ENCODE measurements at regions not wholly inside any gene's neighbourhood (a gene's known extent, or its start where the extent isn't known, plus 50 kb on each side); places are given as distances from the start of the nearest gene placed in this dataset.

DNA sequence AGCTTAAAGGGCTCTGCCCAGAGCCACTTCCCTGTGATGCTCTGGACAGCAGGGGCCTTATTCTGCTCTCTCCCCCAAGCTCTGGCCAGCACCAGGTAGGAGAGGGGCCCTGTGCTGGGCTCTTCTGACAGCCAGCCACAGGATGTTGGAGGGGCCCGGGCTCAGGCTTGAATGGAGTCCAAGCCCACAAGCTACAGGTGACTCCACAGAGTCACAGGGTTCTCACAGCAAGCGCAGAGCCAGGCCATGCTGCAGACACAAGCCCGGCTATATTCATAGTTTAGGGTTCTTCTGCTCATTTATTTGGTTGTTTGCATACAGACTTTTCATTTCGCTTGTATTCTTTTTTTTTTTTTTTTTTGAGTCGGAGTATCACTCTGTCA is 1392.8 kb downstream of the BRD1 start:
- Histone ChIP-seq H3K9ac (ENCODE audit: low read length) (no peak overlapping the region), H3K27ac (ENCODE audit: low read depth, low read length) (no peak overlapping the region), H3K36me3 (ENCODE audit: control insufficient read depth in 1 of 2, insufficient read depth in 2 of 2, low read length in 2 of 2) (no peaks in the 10 kb centered on the region), H3K4me2 (ENCODE audit: low read length) (no peak overlapping the region), H3K4me3 (replicated peaks in 1 of 2; ENCODE audit: low read depth in 1 of 2, low read length in 2 of 2) (no peak overlapping the region), H3K79me2 (ENCODE audit: insufficient read depth, low read length) (no peaks in the 10 kb centered on the region), H3K4me1 (ENCODE audit: control insufficient read depth in 1 of 2, insufficient read depth in 2 of 2, low read length in 2 of 2) (no peaks in the 10 kb centered on the region), H2AFZ (ENCODE audit: low read depth, low read length, poor library complexity, severe bottlenecking) (no peak overlapping the region), H3K27me3 (ENCODE audit: insufficient read depth, low read length) (no peaks in the 10 kb centered on the region; the same call in 1 of the 2 replicates), H3K9me3 (ENCODE audit: control insufficient read depth in 1 of 2, insufficient read depth in 1 of 2, low read depth in 1 of 2, low read length in 2 of 2) (no peaks in the 10 kb centered on the region), H3K9me2 (ENCODE audit: insufficient read depth) (no peaks in the 10 kb centered on the region), H4K20me1 (ENCODE audit: insufficient read depth) (no peaks in the 10 kb centered on the region)
- RAD21 ChIA-PET (ENCODE audit: low non-redundant PET in 1 of 2, low total read pairs in 2 of 2, uncharacterized antibody in 2 of 2, unreplicated experiment in 2 of 2) = no interaction called here
- BruUV-seq (replicated peaks) = no TSS peak
- CTCF ChIA-PET = no interaction called here
- no peak for ATAC-seq
- intact Hi-C loops (cut with micrococcal nuclease) = no loop called here
- no peak for DNase-seq (ENCODE audit: low read depth, low spot score)
- POLR2A ChIA-PET = no interaction called here
- TF ChIP-seq TCF7L2 (IDR thresholded peaks at IDR 0.05; ENCODE audit: borderline replicate concordance, extremely low read depth, insufficient read depth, insufficient read length) (no peak), CBX3 (IDR thresholded peaks at IDR 0.05; ENCODE audit: low read depth) (no peak), ATF3 (IDR thresholded peaks at IDR 0.05) (no peak), SIN3A (IDR thresholded peaks at IDR 0.05; ENCODE audit: low read depth) (no peak), CTCF (IDR thresholded peaks at IDR 0.05 in 2 of 3, conservative IDR thresholded peaks at IDR 0.05 in 1 of 3; ENCODE audit: borderline replicate concordance in 1 of 3, insufficient read depth in 1 of 3, low read depth in 2 of 3, low read length in 2 of 3) (no peak), RAD21 (IDR thresholded peaks at IDR 0.05; ENCODE audit: low read depth) (no peak), SP1 (IDR thresholded peaks at IDR 0.05; ENCODE audit: low read depth) (no peak), EZH2phosphoT487 (IDR thresholded peaks at IDR 0.05; ENCODE audit: borderline replicate concordance) (no peak), ELF1 (IDR thresholded peaks at IDR 0.05; ENCODE audit: borderline replicate concordance, low read depth) (no peak), EZH2 (IDR thresholded peaks at IDR 0.05) (no peak), YY1 (IDR thresholded peaks at IDR 0.05; ENCODE audit: extremely low read depth, insufficient replicate concordance, low read depth, low read length) (no peak), REST (IDR thresholded peaks at IDR 0.05; ENCODE audit: low read depth) (no peak), JUND (IDR thresholded peaks at IDR 0.05) (no peak), FOSL1 (IDR thresholded peaks at IDR 0.05; ENCODE audit: low read depth) (no peak), SRF (IDR thresholded peaks at IDR 0.05; ENCODE audit: low read depth) (no peak), POLR2AphosphoS5 (IDR thresholded peaks at IDR 0.05; ENCODE audit: low read depth, low read length) (no peak), CEBPB (IDR thresholded peaks at IDR 0.05; ENCODE audit: low read depth) (no peak), ZNF274 (IDR thresholded peaks at IDR 0.05; ENCODE audit: low read depth, low read length) (no peak), ZFX (IDR thresholded peaks at IDR 0.05) (no peak)
- TF ChIP-seq, protein P1, sequence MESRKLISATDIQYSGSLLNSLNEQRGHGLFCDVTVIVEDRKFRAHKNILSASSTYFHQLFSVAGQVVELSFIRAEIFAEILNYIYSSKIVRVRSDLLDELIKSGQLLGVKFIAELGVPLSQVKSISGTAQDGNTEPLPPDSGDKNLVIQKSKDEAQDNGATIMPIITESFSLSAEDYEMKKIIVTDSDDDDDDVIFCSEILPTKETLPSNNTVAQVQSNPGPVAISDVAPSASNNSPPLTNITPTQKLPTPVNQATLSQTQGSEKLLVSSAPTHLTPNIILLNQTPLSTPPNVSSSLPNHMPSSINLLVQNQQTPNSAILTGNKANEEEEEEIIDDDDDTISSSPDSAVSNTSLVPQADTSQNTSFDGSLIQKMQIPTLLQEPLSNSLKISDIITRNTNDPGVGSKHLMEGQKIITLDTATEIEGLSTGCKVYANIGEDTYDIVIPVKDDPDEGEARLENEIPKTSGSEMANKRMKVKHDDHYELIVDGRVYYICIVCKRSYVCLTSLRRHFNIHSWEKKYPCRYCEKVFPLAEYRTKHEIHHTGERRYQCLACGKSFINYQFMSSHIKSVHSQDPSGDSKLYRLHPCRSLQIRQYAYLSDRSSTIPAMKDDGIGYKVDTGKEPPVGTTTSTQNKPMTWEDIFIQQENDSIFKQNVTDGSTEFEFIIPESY (IDR thresholded peaks at IDR 0.05; ENCODE audit: extremely low read depth, insufficient replicate concordance, low read length) = no peak
